GM12872 (cell line): ENCODE measurements at regions not wholly inside any gene's neighbourhood (a gene's known extent, or its start where the extent isn't known, plus 50 kb on each side); places are given as distances from the start of the nearest gene placed in this dataset.

ENCODE experiments used
- CTCF ChIP-seq: IDR thresholded peaks from 3 replicates; pipeline ENCODE4 v1.5.1; 2011; ENCODE audit warnings: low read depth, mild to moderate bottlenecking, low read length, moderate library complexity; ENCODE audit not compliant: insufficient read depth

GRCh38 chr21:19433623-19434022, 1030.0 kb upstream of the TMPRSS15 start:
- no peak for TF ChIP-seq CTCF

- no peak for TF ChIP-seq CTCF
These were observed 1037.4 kb upstream of the TMPRSS15 start for GRCh38 chr21:19440792-19441655.

GRCh38 chr21:19458295-19458694, 1054.7 kb upstream of the TMPRSS15 start:
- no peak for TF ChIP-seq CTCF

- TF ChIP-seq CTCF = no peak
These were observed 1058.1 kb upstream of the TMPRSS15 start for GRCh38 chr21:19461481-19462205.

- no peak for TF ChIP-seq CTCF
These were observed 1060.4 kb upstream of the TMPRSS15 start for GRCh38 chr21:19463966-19464365.

GRCh38 chr21:19468991-19469715, 1065.6 kb upstream of the TMPRSS15 start:
- no peak for TF ChIP-seq CTCF

GRCh38 chr21:19475525-19475924, 1071.9 kb upstream of the TMPRSS15 start:
- no peak for TF ChIP-seq CTCF
